Keratinocyte (primary cell): ENCODE measurements at regions not wholly inside any gene's neighbourhood (a gene's known extent, or its start where the extent isn't known, plus 50 kb on each side); places are given as distances from the start of the nearest gene placed in this dataset.

ENCODE experiments used
- EZH2 ChIP-seq: IDR thresholded peaks from one replicate; pipeline ENCODE4 v1.6.1; 2012; ENCODE audit warnings: inconsistent platforms, mild to moderate bottlenecking, low read length, moderate library complexity
- TF ChIP-seq, protein P1 (sequence below), 3 experiments: IDR thresholded peaks in 1 of 3; conservative IDR thresholded peaks in 1 of 3; optimal IDR thresholded peaks in 1 of 3; 2 replicates in 2 of 3; 3 replicates in 1 of 3; pipeline versions ENCODE3 to v1.5.1; 2011; ENCODE audit warnings: low read length in 3 of 3, mild to moderate bottlenecking in 3 of 3, moderate library complexity in 2 of 3, control low read depth in 1 of 3, inconsistent platforms in 1 of 3; ENCODE audit not compliant: insufficient read depth in 2 of 3; ENCODE audit errors: extremely low read depth in 1 of 3

DNA sequence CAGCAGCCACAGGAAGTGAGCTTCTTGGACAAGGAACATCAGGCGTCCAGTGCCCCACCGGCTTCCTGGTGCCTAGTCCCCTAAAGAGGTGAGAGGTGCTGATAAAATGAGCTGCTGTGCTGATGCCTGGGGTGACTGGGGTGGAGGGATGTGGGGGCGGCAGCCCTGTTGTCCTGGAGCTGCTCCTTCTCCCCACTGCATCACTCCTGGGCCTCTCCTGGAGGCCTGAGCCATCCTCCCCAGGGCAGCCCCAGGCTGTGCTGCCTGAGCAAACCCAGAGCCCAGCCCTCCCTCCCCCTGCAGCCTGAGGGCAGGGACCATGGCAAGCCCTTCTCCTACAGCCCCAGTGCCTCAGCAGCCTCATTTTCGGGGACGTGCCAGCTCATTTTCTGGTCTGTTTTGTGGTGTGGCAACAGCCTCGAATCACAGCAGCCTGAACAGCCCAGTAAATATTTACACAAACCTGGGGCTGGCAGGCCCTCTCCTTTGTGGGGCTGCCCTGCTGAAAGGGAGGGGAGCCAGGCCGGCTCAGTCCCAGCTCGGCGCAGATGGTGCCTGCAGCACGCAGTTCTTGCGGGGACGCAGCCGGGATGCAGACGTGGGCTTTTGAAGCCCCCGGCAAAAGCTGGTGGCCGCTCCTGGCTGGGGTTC lies 259.9 kb downstream of the DLL1 start:
- TF ChIP-seq, protein P1, sequence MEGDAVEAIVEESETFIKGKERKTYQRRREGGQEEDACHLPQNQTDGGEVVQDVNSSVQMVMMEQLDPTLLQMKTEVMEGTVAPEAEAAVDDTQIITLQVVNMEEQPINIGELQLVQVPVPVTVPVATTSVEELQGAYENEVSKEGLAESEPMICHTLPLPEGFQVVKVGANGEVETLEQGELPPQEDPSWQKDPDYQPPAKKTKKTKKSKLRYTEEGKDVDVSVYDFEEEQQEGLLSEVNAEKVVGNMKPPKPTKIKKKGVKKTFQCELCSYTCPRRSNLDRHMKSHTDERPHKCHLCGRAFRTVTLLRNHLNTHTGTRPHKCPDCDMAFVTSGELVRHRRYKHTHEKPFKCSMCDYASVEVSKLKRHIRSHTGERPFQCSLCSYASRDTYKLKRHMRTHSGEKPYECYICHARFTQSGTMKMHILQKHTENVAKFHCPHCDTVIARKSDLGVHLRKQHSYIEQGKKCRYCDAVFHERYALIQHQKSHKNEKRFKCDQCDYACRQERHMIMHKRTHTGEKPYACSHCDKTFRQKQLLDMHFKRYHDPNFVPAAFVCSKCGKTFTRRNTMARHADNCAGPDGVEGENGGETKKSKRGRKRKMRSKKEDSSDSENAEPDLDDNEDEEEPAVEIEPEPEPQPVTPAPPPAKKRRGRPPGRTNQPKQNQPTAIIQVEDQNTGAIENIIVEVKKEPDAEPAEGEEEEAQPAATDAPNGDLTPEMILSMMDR (optimal IDR thresholded peaks at IDR 0.05 in 1 of 3, IDR thresholded peaks at IDR 0.05 in 1 of 3, conservative IDR thresholded peaks at IDR 0.05 in 1 of 3; ENCODE audit: extremely low read depth in 1 of 3, insufficient read depth in 2 of 3, low read length in 3 of 3), result no peak
- TF ChIP-seq EZH2, result no peak
